Fibroblast of mammary gland (primary cell): ENCODE measurements at regions not wholly inside any gene's neighbourhood (a gene's known extent, or its start where the extent isn't known, plus 50 kb on each side); places are given as distances from the start of the nearest gene placed in this dataset.

Experiments
- DNase-seq: peaks from one replicate; pipeline ENCODE4 v3.0.0-alpha.2; 2010; ENCODE audit warnings: low read depth
- H3K4me3 ChIP-seq: 2 replicates; pipeline ENCODE4 v1.5.1; 2011; ENCODE audit warnings: low read depth, mild to moderate bottlenecking, low read length, moderate library complexity; ENCODE audit not compliant: control insufficient read depth
- CTCF ChIP-seq: conservative IDR thresholded peaks from 2 replicates; pipeline ENCODE4 v1.5.1; 2011; ENCODE audit warnings: low read depth, low read length, inconsistent platforms; ENCODE audit not compliant: control insufficient read depth, insufficient read depth

DNA sequence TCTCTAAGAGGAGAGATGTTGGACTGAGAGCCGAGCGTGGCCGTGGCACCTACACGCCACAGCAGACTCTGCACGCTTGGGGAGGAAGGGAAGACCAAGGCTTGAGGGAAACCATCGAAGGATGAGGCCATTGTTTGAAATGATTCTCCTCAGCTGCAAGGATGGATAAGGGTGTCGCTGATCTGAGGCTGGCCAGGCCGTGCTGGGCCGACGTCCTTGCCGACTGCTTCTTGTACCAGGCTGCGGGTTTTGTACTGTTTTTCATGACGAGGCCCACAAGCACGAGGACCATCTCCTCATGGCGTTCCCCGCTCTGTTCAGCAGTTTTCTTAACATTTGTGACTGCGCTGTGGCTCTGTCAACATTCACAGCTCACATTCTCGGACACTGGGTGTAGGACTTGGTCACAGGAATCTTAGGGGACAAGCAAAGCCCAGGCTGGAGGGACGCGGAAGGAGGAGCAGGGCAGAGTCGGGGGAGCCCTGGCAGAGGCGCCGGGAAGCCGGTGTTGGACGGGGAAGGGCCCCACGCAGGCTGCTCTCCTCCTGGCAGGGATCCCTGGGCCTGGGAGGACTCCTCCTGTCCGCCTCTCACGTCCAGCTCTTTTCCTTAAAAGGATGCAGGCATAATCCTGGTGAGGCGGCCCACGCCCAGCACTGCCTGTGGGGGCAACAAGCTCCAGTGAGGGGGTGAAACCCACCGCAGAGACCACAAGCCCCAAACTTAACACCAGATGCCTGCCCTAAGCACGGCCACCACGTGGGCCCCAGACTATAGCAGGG is 259.0 kb upstream of the SALL3 start:
- TF ChIP-seq CTCF: no peak
- no peak overlapping the region for H3K4me3 ChIP-seq
- DNase-seq: no peak

DNA sequence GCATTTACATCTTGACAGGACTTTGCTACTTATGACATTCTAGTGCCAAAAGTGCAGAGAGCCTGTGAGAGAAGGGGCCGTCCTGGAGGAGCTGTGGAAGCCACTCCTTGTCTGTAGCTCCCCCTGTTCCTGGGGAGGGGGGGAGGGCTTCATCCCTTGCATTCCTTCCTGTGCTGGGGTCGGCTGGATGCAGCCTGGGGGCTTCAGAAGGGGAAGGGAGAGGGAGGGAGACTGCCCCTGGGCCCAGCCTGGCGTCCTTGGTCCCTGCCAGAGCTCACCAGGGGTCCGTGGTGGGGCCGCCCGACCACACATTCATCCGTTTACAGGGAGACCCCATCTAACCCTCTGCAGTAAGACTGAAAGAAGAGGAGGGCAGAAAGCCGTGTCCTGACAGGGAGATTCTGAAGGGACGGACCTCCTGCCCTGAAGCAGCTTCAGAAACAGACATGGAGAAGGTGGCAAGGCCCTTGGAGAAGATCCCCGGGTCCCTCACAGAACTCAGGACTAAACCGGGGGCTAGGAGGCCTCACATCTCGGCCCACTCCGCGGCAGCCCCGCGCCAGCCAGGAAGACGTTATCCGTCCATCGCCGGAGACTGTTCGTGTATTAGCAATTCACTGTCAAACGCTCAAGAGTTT is 258.3 kb upstream of the SALL3 start:
- no peak for DNase-seq
- H3K4me3 ChIP-seq: no peak overlapping the region
- no peak for TF ChIP-seq CTCF

GRCh38 chr18:78721981-78722380 is 257.6 kb upstream of the SALL3 start:
- no peak for DNase-seq
- no peak overlapping the region for H3K4me3 ChIP-seq

GRCh38 chr18:78722386-78722785 is 257.2 kb upstream of the SALL3 start:
- no peak overlapping the region for H3K4me3 ChIP-seq

More at GRCh38 chr18:78721981-78722380, 257.6 kb upstream of the SALL3 start:
- TF ChIP-seq CTCF: no peak

GRCh38 chr18:78722929-78723710 is 256.5 kb upstream of the SALL3 start:
- TF ChIP-seq CTCF: no peak
- H3K4me3 ChIP-seq: no peak overlapping the region
- DNase-seq: no peak

More at GRCh38 chr18:78722386-78722785, 257.2 kb upstream of the SALL3 start:
- TF ChIP-seq CTCF: no peak
- DNase-seq: no peak

DNA sequence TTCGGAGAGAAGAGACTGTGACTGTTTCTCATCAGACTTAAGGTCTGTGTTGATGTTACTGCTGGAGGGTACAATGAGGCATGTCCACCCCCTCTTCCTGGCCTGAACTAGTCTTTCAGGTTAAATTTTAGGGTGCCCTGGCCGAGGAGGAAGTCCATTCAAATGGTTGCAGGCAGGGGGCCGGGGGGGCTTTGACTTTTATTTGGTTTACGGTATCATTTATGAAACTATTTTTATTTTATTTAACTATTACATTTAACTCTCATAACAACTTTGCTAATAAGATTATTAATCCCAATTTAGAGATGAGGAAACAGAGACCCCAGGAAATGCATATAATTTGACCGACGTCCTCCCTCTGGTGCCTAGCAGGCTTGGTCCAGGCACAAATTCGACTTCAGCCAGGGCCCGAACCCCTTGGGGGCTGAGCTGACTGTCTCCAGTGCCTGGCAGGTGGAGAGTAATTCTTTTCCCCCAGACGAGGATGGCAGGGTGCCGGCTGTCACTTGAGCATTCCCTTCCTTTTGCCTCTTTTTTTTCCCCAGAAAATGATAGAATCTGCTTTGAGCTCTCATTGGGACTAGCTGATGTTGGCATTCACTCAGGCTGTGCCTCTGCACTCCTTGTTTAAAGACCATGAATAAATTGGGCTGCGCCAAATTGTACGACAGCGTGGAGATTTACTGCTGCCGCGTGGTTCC is 255.3 kb upstream of the SALL3 start:
- TF ChIP-seq CTCF: no peak
- H3K4me3 ChIP-seq: no peak overlapping the region
- DNase-seq: no peak
